ENCODE measurements at regions not wholly inside any gene's neighbourhood (a gene's known extent, or its start where the extent isn't known, plus 50 kb on each side); places are given as distances from the start of the nearest gene placed in this dataset.

DNA sequence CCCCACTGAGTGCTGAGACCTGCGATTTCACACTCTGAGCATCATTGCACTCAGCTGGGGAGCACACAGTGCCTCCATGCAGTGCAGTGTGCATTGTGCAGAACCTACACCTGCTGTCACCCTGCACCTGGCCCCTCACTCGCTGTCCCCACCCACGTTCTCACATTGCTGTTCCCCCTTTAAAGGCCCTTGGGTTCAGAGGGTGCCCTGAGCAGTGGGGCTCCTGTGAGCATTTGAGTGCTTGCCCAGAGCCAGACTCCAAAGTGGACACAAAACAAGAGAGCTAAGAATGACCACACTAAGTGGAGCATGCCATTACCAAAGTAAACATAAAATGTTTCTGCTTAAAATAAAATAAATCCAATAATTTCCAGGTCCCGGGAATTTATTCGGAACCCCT, 131.0 kb upstream of the CST7 start:
- no peaks in the 10 kb centered on the region for H3K36me3 ChIP-seq
- H3K27ac ChIP-seq: no peak overlapping the region
- no peaks in the 10 kb centered on the region for H3K27me3 ChIP-seq
- no peak overlapping the region for H3K4me3 ChIP-seq
- intact Hi-C loops (cut with DNase I): no loop called here
- WGBS, 2 donors: 78 to 90% methylated on average over 3 to 5 of the region's 5 CpGs
- H3K9me3 ChIP-seq: no peaks in the 10 kb centered on the region
- TF ChIP-seq, protein P1, sequence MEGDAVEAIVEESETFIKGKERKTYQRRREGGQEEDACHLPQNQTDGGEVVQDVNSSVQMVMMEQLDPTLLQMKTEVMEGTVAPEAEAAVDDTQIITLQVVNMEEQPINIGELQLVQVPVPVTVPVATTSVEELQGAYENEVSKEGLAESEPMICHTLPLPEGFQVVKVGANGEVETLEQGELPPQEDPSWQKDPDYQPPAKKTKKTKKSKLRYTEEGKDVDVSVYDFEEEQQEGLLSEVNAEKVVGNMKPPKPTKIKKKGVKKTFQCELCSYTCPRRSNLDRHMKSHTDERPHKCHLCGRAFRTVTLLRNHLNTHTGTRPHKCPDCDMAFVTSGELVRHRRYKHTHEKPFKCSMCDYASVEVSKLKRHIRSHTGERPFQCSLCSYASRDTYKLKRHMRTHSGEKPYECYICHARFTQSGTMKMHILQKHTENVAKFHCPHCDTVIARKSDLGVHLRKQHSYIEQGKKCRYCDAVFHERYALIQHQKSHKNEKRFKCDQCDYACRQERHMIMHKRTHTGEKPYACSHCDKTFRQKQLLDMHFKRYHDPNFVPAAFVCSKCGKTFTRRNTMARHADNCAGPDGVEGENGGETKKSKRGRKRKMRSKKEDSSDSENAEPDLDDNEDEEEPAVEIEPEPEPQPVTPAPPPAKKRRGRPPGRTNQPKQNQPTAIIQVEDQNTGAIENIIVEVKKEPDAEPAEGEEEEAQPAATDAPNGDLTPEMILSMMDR (IDR thresholded peaks at IDR 0.05): no peak
- TF ChIP-seq POLR2A (IDR thresholded peaks at IDR 0.05): no peak
- no peak for DNase-seq
- no peaks in the 10 kb centered on the region for H3K4me1 ChIP-seq

DNA sequence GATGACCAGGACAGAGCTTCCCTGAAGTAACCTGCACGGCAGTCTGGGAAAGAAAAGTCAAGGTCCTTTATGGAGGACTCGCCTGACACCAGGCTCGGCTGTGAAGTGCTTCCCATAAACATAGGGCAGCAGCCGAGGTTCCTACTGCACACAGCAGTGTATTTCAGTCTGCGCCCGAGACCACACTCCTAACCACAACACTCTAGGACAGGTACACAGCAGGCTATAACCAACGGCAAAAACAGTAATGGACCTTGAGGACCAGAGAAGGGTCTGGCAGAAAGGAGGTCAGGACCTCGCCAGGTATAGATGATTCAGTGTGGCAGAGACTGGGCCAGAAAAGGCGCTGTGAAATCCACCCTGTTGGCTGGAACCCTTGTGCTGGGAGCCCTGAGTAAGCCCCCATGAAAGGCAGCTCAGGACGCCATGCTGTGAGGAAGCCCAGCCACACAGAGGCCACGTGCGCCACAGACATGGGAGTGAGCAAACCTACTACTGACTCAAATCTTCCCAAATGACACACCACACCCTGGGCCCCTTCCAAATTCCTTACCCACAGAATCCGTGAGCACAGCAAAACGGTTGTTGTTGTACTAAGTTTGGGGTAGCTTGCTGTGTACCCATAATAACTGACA, 129.6 kb upstream of the CST7 start:
- TF ChIP-seq POLR2A (IDR thresholded peaks at IDR 0.05): no peak
- TF ChIP-seq, protein P1 (IDR thresholded peaks at IDR 0.05): no peak
- WGBS, 2 donors: 68 to 82% methylated on average over 11 to 12 of the region's 14 CpGs
- intact Hi-C loops (cut with DNase I): no loop called here
- no peak for DNase-seq
- H3K9me3 ChIP-seq: no peaks in the 10 kb centered on the region
- H3K4me3 ChIP-seq: no peak overlapping the region
- H3K4me1 ChIP-seq: no peaks in the 10 kb centered on the region
- H3K27ac ChIP-seq: no peak overlapping the region
- H3K36me3 ChIP-seq: no peaks in the 10 kb centered on the region
- H3K27me3 ChIP-seq: no peaks in the 10 kb centered on the region

DNA sequence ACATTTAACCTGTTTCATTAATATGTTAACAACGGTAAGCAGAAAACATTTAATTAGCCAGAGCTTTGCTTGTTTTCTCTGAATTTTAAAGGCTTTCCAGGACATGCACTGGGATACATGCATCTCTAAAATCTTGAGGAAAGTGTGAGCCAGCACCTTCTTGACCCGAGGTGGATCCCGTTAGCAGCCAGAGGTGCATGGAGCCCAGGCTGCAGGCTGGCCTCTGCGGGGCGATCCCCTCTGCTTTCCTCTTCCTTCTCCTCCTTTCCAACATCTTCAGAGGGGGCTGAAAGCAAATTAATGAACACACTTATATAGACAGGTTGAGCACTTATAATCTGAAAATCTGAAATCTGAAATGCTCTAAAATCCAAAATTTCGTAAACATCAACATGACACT, 128.7 kb upstream of the CST7 start:
- intact Hi-C loops (cut with DNase I): no loop called here
- no peak for TF ChIP-seq POLR2A (IDR thresholded peaks at IDR 0.05)
- TF ChIP-seq, protein P1 (IDR thresholded peaks at IDR 0.05): no peak
- H3K9me3 ChIP-seq: no peaks in the 10 kb centered on the region
- no peak for DNase-seq
- no peaks in the 10 kb centered on the region for H3K36me3 ChIP-seq
- H3K4me3 ChIP-seq: no peak overlapping the region
- no peaks in the 10 kb centered on the region for H3K4me1 ChIP-seq
- WGBS, 2 donors: 90 to 93% methylated on average over 2 to 6 of the region's 6 CpGs
- no peak overlapping the region for H3K27ac ChIP-seq
- H3K27me3 ChIP-seq: no peaks in the 10 kb centered on the region

DNA sequence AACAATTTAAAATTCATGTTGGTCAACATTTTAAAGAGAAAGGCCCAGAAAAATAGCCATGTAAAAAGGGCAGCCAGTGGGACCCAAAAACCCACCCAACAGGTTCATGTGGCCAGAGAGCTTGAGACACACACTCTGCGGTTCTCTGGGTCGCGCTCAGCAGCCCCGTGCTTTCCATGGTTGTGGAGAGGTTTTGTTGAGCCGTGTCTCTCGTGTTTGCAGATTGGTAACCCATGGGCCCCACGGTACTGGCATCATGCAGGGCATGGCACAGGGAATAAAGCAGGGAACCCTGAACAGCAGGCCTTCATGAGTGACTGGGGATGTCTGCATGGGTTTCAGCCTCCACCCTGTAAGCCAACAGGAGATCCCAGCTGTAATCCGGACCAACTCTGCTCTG, 127.7 kb upstream of the CST7 start:
- 81 to 100% methylated on average over 3 to 8 of the region's 8 CpGs for WGBS, 2 donors
- intact Hi-C loops (cut with DNase I): no loop called here
- DNase-seq: no peak
- Histone ChIP-seq H3K4me3 (no peak overlapping the region), H3K27ac (no peak overlapping the region), H3K27me3 (no peaks in the 10 kb centered on the region), H3K4me1 (no peaks in the 10 kb centered on the region), H3K9me3 (no peaks in the 10 kb centered on the region), H3K36me3 (no peaks in the 10 kb centered on the region)
- TF ChIP-seq, protein P1 (IDR thresholded peaks at IDR 0.05): no peak
- TF ChIP-seq POLR2A (IDR thresholded peaks at IDR 0.05): no peak

DNA sequence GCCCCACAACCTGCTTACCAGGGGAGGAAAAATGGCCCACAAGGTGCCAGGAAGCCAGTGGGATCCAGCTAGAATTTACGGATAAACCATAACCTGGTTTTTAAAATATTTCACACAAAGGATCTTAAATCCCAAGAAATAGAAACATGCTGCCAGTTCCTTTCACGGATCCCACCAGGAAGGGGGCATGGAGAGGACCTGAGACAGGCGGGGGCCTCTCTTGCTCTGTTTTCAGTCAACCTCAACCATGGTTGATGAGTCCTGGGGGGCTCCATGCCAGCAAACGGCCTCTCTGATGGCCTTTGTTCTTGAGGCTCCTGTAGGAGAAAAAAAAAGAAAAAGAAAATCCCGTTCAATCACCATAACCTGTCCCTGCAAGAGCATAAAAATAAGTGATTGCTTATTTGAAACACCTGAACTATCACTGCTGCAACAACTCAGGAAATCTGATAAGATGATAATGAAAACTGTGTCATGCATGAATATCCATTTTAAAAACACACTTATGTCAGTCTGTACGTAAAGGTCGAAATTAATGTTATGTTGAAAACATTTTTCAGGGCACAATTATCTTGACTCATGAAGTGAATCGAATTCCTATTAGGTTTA, 125.8 kb upstream of the CST7 start:
- H3K4me3 ChIP-seq: no peak overlapping the region
- WGBS, 2 donors: 55 to 74% methylated on average over 8 of the region's 8 CpGs
- no peaks in the 10 kb centered on the region for H3K4me1 ChIP-seq
- H3K27me3 ChIP-seq: no peaks in the 10 kb centered on the region
- no peak for TF ChIP-seq POLR2A (IDR thresholded peaks at IDR 0.05)
- TF ChIP-seq, protein P1 (IDR thresholded peaks at IDR 0.05): no peak
- H3K36me3 ChIP-seq: no peaks in the 10 kb centered on the region
- H3K27ac ChIP-seq: no peak overlapping the region
- H3K9me3 ChIP-seq: no peaks in the 10 kb centered on the region
- DNase-seq: no peak
- intact Hi-C loops (cut with DNase I): no loop called here

Measured in esophagus squamous epithelium (tissue), 5 donors.